AG09309 (cell line): ENCODE measurements at regions not wholly inside any gene's neighbourhood (a gene's known extent, or its start where the extent isn't known, plus 50 kb on each side); places are given as distances from the start of the nearest gene placed in this dataset.
A peak's percentile ranks its signal among the peaks of the same experiment; 100 is the strongest.

Experiments used
- DNase-seq: peaks from one replicate; pipeline ENCODE4 v3.0.0-alpha.2; 2010; ENCODE audit warnings: low read depth
- H3K4me3 ChIP-seq: 2 replicates; pipeline ENCODE4 v1.5.1; 2011; ENCODE audit warnings: mild to moderate bottlenecking, low read depth, low read length, moderate library complexity; ENCODE audit not compliant: control insufficient read depth
- TF ChIP-seq, protein P1 (sequence below): IDR thresholded peaks from 2 replicates; pipeline ENCODE4 v1.5.1; 2011; ENCODE audit warnings: mild to moderate bottlenecking, low read depth, low read length, inconsistent platforms; ENCODE audit not compliant: insufficient read depth, control insufficient read depth; ENCODE audit errors: missing control alignments

DNA sequence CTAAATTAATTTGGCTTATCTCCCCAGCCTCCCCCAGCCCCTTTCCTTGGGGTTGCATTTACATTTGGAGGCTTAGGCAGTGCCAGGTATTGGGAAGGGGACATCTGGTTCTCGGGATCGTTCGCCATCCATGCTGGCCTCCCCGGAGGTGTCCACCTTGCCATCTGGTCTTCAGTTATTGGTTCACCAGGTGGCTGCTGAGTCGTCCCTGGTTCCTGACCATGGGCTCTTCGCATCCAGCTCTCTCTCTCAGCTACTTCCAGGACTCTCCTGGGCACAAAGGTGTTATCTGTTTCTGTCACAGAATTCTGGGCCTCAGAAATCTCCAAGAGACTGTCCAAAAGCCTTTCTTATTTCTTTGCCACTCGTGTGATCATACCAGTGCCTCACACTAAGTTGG, 75.4 kb upstream of the SCOC start:
- no peak overlapping the region for H3K4me3 ChIP-seq
- no peak for DNase-seq
- TF ChIP-seq, protein P1, sequence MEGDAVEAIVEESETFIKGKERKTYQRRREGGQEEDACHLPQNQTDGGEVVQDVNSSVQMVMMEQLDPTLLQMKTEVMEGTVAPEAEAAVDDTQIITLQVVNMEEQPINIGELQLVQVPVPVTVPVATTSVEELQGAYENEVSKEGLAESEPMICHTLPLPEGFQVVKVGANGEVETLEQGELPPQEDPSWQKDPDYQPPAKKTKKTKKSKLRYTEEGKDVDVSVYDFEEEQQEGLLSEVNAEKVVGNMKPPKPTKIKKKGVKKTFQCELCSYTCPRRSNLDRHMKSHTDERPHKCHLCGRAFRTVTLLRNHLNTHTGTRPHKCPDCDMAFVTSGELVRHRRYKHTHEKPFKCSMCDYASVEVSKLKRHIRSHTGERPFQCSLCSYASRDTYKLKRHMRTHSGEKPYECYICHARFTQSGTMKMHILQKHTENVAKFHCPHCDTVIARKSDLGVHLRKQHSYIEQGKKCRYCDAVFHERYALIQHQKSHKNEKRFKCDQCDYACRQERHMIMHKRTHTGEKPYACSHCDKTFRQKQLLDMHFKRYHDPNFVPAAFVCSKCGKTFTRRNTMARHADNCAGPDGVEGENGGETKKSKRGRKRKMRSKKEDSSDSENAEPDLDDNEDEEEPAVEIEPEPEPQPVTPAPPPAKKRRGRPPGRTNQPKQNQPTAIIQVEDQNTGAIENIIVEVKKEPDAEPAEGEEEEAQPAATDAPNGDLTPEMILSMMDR = no peak

DNA sequence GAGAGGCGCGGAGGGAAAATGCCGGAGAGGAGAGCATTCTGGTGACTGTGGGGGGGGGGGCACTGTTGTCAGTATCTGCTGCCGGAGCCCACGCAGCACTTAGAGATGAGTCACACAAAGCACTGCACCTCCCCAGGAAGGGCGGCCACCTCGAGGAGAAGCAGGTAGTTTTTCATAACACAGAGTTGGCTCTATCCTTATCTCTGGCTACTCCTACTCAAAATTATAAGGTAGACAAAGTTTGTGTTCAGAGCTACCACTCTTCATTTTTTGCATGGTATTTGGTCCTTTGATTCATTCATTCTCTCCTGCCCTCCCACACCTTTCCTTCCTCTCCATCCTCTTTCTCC, 76.2 kb upstream of the SCOC start:
- H3K4me3 ChIP-seq = no peak overlapping the region
- no peak for DNase-seq

DNA sequence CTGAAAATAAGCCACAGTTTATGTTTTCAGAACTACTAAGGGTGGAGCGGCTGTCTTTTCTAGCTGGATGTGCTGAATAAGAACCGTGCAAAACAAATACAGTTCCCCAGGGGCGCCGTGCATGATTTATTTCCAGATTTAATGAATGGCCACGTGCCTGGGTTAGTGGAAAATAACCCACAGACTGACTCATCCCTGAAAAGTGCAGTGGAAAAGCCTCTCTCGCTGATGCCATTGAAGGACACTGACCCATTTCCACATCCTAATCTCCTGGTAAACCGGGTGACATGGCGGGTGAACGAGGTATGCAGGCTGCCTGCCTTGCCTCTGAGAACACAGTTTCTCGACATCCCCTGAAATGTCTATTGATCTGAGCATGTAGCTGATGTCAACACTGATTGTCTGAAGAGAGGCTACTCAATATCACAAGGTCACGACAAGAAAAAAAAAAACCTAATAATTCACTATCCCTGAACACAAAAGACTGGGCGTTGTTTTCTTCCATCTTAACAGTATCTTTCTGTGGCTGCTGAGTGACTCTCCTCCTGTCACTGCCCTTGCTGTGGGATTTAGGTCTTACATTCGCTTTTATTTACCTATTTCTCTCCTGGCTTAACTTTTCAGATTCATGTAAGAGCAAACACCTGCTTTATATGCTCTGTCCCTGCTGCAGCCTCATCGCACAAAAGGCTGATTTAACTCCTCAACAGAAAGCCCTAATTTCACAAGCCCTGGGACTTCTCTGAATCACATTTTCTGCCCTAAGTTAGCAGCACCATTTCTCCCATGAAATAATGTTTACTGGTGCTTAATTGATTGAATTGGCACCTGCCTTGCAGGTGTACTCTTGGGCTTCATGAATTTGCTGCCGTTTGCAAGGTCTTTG, 76.9 kb upstream of the SCOC start:
- DNase-seq = peak; percentile 82
- H3K4me3 ChIP-seq = no peak overlapping the region
- TF ChIP-seq, protein P1 = no peak

More for the DNA sequence above, 76.2 kb upstream of the SCOC start:
- TF ChIP-seq, protein P1 = no peak

DNA sequence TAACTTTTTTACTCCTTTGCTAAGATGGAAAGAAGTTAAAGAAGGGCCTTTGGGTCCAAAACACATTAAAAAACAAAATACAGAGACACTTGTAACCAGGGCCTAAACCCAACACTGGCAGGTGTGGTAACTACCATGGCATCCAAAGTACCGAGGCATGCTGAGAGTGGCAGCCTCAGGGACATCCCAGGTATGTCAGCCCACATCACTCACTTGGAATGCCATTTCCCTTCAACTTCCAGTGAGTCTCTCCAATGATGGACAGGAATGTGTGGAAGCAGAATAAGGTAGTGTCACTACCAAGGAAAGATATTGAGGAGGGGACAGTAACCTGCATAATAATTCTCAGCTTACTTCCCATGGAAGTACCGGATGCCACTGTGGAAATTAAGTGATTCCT, 79.5 kb upstream of the SCOC start:
- no peak overlapping the region for H3K4me3 ChIP-seq
- no peak for DNase-seq
- TF ChIP-seq, protein P1 = no peak

DNA sequence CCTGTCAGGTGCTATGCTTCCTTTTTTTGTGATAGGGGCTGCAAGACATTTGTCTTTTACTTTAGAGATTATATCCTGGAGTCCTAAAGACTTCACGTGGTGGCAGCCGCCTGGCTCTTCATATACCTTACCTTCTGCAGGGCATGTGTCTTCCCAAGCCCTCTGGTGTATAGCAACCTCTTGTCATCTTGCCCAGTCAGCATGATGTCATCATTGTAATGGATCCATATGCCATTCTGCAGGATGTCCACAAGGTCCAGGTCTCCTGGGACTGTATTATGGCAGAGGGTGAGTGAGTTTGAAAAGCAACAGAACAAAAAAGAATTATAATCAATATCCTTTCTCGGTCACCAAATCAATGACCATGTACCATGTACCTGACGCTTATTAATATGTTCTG, 82.2 kb upstream of the SCOC start:
- H3K4me3 ChIP-seq = no peak overlapping the region
- TF ChIP-seq, protein P1 = no peak
- DNase-seq = no peak

DNA sequence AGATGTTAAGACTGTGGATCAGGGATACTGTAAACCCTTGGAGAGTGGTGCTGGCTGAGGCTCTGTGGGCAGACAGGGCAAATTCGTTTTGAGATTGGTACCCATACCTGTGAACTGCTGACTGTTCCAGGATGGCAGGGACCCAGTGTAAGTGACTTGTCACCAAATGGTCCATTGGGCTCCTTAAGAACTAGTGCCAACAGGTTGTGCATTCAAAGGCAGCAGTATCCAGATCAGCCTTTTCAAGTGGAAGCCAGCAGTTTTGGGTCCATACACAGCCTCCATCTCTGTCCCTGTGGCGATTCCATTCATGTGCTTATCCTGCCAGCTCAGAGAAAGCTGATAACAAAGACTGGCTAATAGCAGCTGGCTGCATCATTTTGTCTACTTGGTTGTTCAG, 84.0 kb upstream of the SCOC start:
- H3K4me3 ChIP-seq = no peak overlapping the region
- DNase-seq = no peak
- TF ChIP-seq, protein P1 = no peak

DNA sequence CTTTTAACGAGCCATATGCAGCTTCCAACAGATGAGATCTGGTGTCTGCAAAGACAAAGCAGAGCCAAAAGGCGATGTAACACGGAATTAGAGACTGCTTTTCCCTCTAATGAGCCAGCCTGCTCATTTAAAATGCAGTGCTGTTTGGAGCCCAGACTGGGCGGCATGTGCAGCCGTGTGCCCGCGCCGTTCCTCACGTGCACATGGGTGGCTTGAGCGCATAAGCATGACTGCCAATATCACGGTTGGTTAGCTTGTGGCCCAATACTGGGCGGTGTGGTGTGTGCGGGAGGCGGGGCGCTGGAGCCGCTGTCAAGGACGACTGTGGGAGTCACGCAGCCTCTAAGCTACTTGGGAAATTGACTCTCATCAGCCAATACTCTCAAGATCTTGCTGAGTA, 87.0 kb upstream of the SCOC start:
- no peak for DNase-seq
- H3K4me3 ChIP-seq = no peak overlapping the region
- TF ChIP-seq, protein P1 = no peak
